Activated T-cell treated with anti-CD3 and anti-CD28 coated beads, Interleukin-2, amount 50 U/mL, for 4 hours (primary cell): ENCODE measurements at regions not wholly inside any gene's neighbourhood (a gene's known extent, or its start where the extent isn't known, plus 50 kb on each side); places are given as distances from the start of the nearest gene placed in this dataset.

ENCODE experiments used
- ATAC-seq, 2 donors: fragments of 200-7000 bp; cut with Tn5 transposase; one replicate each; pipeline ENCODE4 v1.10.0; 2021
- DNase-seq: peaks from one replicate; pipeline ENCODE4 v3.0.0-alpha.2; 2020
- H3K27me3 Mint-ChIP-seq: one replicate; pipeline ENCODE4 v1.8.0; 2021; ENCODE audit warnings: low read depth, mixed read lengths
- H3K36me3 Mint-ChIP-seq: one replicate; pipeline ENCODE4 v1.8.0; 2022; ENCODE audit warnings: mixed read lengths; ENCODE audit not compliant: insufficient read depth
- H3K4me1 Mint-ChIP-seq: one replicate; pipeline ENCODE4 v1.8.0; 2021; ENCODE audit warnings: low read depth, mixed read lengths
- H3K4me3 Mint-ChIP-seq: one replicate; pipeline ENCODE4 v1.8.0; 2021; ENCODE audit warnings: mild to moderate bottlenecking, moderate library complexity, mixed read lengths
- H3K9me3 Mint-ChIP-seq: one replicate; pipeline ENCODE4 v1.8.0; 2021; ENCODE audit warnings: mixed read lengths

GRCh38 chr20:10806539-10806938 is 132.7 kb upstream of the JAG1 start:
- no peak for ATAC-seq
- DNase-seq = no peak
- no peaks in the 10 kb centered on the region for H3K9me3 Mint-ChIP-seq
- H3K36me3 Mint-ChIP-seq = no peaks in the 10 kb centered on the region
- no peaks in the 10 kb centered on the region for H3K4me1 Mint-ChIP-seq
- peaks cover 7% of the 10 kb centered on the region for H3K27me3 Mint-ChIP-seq
- no peak overlapping the region for H3K4me3 Mint-ChIP-seq

GRCh38 chr20:10807013-10807412 is 133.2 kb upstream of the JAG1 start:
- ATAC-seq (no peak), DNase-seq (no peak)
- Mint-ChIP-seq H3K4me3 (no peak overlapping the region), H3K4me1 (no peaks in the 10 kb centered on the region), H3K36me3 (no peaks in the 10 kb centered on the region), H3K27me3 (peaks cover 7% of the 10 kb centered on the region), H3K9me3 (no peaks in the 10 kb centered on the region)

GRCh38 chr20:10812759-10813327 is 139.0 kb upstream of the JAG1 start:
- H3K4me3 Mint-ChIP-seq = no peak overlapping the region
- no peaks in the 10 kb centered on the region for H3K4me1 Mint-ChIP-seq
- ATAC-seq (no peak), DNase-seq (no peak)
- H3K9me3 Mint-ChIP-seq = no peaks in the 10 kb centered on the region
- H3K36me3 Mint-ChIP-seq = no peaks in the 10 kb centered on the region
- H3K27me3 Mint-ChIP-seq = peaks cover 2% of the 10 kb centered on the region

GRCh38 chr20:10823585-10823984 is 149.8 kb upstream of the JAG1 start:
- no peaks in the 10 kb centered on the region for H3K27me3 Mint-ChIP-seq
- H3K36me3 Mint-ChIP-seq = no peaks in the 10 kb centered on the region
- no peak overlapping the region for H3K4me3 Mint-ChIP-seq
- H3K9me3 Mint-ChIP-seq = peaks cover 5% of the 10 kb centered on the region
- DNase-seq (no peak), ATAC-seq (no peak)
- no peaks in the 10 kb centered on the region for H3K4me1 Mint-ChIP-seq

- DNase-seq (no peak), ATAC-seq (no peak)
- Mint-ChIP-seq H3K4me1 (no peaks in the 10 kb centered on the region), H3K36me3 (no peaks in the 10 kb centered on the region), H3K4me3 (no peak overlapping the region), H3K27me3 (no peaks in the 10 kb centered on the region), H3K9me3 (no peaks in the 10 kb centered on the region)
These were observed 151.1 kb upstream of the JAG1 start for GRCh38 chr20:10824750-10825500.

- no peaks in the 10 kb centered on the region for H3K9me3 Mint-ChIP-seq
- ATAC-seq = no peak
- no peak for DNase-seq
- no peak overlapping the region for H3K4me3 Mint-ChIP-seq
- H3K36me3 Mint-ChIP-seq = no peaks in the 10 kb centered on the region
- no peaks in the 10 kb centered on the region for H3K27me3 Mint-ChIP-seq
- H3K4me1 Mint-ChIP-seq = no peaks in the 10 kb centered on the region
These were observed 152.3 kb upstream of the JAG1 start for GRCh38 chr20:10826111-10826510.

- H3K27me3 Mint-ChIP-seq = no peaks in the 10 kb centered on the region
- no peaks in the 10 kb centered on the region for H3K36me3 Mint-ChIP-seq
- H3K4me3 Mint-ChIP-seq = no peak overlapping the region
- ATAC-seq (no peak), DNase-seq (no peak)
- no peaks in the 10 kb centered on the region for H3K9me3 Mint-ChIP-seq
- H3K4me1 Mint-ChIP-seq = no peaks in the 10 kb centered on the region
These were observed 154.4 kb upstream of the JAG1 start for GRCh38 chr20:10828180-10828579.

DNA sequence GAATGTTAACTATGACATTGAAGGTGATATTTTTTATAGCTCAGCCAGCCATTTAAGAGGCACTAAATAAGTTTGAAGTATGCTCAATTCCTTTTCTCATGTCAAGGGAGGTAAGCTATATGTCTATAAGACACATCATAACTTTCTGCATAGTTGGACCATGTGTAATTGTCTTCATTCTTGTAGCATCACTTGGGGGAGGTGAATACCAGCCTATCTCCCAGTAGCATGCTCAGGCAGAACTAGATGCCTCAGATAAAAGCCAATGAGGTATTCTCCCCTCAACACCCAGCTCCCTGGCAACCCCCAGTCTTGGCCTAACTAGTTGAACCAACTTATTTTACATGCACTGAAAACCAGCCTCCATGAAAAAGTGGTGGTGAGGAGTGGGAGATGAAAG is 158.3 kb upstream of the JAG1 start:
- Mint-ChIP-seq H3K27me3 (peaks cover 4% of the 10 kb centered on the region), H3K4me3 (no peak overlapping the region), H3K4me1 (no peaks in the 10 kb centered on the region), H3K36me3 (no peaks in the 10 kb centered on the region), H3K9me3 (no peaks in the 10 kb centered on the region)
- DNase-seq (no peak), ATAC-seq (no peak)

DNA sequence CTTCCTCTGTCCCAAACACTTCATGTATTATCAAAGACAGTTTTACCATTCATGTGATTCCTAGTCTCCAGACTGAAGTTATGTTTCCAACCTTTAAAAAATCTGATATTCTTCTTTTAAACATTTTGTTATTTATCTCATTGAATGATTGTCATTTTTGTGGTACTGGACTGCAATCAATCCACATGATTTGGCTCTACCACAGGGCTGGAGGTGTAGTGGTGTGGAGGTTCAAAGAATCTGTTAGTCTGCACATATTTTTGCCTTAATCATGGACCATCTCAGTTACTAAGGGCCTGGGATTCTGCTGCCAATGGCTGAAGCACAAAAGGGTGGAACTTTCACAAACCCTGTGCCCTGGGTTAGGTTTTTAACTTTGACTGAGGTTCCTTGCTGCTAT is 164.1 kb upstream of the JAG1 start:
- Mint-ChIP-seq H3K9me3 (peaks cover 14% of the 10 kb centered on the region), H3K4me1 (no peaks in the 10 kb centered on the region), H3K36me3 (no peaks in the 10 kb centered on the region), H3K4me3 (no peak overlapping the region), H3K27me3 (peaks cover 4% of the 10 kb centered on the region)
- DNase-seq (no peak), ATAC-seq (no peak)

DNA sequence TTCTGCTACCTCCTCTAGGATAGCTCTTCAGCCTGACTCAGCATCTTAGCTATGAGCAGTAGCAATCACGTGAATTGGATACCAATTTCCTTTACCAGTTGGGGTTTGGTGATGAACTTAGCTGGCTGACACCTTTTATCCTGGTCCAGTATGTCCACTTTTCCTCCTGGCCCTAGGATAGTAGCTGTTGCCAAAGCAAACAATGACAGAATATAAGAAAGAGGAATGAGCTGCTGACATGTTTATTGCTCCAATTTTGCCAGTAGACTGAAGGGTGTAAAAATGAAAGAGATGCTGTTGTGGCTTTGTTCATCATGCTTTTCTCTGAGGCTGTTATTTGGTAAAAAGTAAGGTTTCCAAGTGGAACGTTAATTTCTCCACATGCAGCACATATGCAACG is 168.3 kb upstream of the JAG1 start:
- Mint-ChIP-seq H3K27me3 (no peaks in the 10 kb centered on the region), H3K4me3 (no peak overlapping the region), H3K9me3 (peaks cover 19% of the 10 kb centered on the region), H3K36me3 (no peaks in the 10 kb centered on the region), H3K4me1 (no peaks in the 10 kb centered on the region)
- ATAC-seq (no peak), DNase-seq (no peak)

GRCh38 chr20:10843146-10843711 is 169.4 kb upstream of the JAG1 start:
- H3K4me1 Mint-ChIP-seq = no peaks in the 10 kb centered on the region
- H3K9me3 Mint-ChIP-seq = peaks cover 19% of the 10 kb centered on the region
- DNase-seq = no peak

GRCh38 chr20:10846766-10847165 is 173.0 kb upstream of the JAG1 start:
- ATAC-seq (no peak), DNase-seq (no peak)
- H3K27me3 Mint-ChIP-seq = no peaks in the 10 kb centered on the region
- H3K4me3 Mint-ChIP-seq = no peak overlapping the region
- H3K9me3 Mint-ChIP-seq = peaks cover 16% of the 10 kb centered on the region
- H3K36me3 Mint-ChIP-seq = no peaks in the 10 kb centered on the region
- H3K4me1 Mint-ChIP-seq = no peaks in the 10 kb centered on the region

More at GRCh38 chr20:10843146-10843711, 169.4 kb upstream of the JAG1 start:
- no peak for ATAC-seq
- no peak overlapping the region for H3K4me3 Mint-ChIP-seq
- H3K27me3 Mint-ChIP-seq = no peaks in the 10 kb centered on the region
- H3K36me3 Mint-ChIP-seq = no peaks in the 10 kb centered on the region

DNA sequence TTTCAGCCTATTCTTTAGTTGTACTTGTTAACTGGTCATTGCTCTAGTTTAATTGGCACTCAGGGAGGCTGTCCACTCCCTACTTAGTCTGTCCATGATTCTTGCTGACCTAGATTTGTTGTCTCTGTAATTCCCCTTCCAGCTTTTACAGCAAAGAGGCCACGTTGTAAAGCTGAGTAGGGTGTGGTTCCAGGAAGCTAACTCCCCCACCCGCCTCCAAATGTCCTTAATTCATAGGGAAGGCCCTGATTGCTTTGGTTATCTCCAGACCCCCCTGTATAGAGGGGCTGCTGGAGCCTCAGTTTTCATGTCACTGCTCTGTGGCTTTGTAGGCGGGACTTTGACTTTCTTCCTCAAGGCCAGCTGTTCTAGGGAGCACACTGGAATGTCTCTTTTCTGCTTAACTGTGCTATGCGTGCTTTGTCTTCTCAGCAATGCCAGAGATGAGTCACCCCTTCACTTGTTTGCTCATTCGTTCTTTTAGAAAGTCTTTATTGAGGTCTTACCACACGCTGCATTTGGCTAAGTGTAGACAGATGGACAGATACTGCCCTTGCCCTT is 175.1 kb upstream of the JAG1 start:
- Mint-ChIP-seq H3K4me3 (no peak overlapping the region), H3K9me3 (peaks cover 6% of the 10 kb centered on the region), H3K4me1 (no peaks in the 10 kb centered on the region), H3K27me3 (no peaks in the 10 kb centered on the region), H3K36me3 (no peaks in the 10 kb centered on the region)
- DNase-seq (no peak), ATAC-seq (no peak)

DNA sequence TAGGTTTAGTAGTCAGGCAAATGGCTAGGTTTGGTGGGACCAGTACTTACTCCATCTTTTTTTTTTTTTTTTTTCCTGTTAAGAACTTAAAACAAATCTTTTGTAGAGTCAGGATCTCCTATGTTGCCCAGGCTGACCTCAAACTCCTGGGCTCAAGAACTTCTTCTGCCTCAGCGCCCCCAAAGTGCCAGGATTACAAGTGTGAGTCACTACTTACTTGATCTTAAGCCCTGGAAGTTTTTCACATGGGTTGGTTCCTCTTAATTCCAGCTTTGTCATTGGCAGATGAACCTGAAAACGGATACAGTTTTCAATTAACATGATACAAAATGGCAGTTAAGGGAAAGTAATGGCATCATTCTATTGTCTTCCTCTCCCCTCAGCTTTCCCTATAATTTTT is 179.4 kb upstream of the JAG1 start:
- Mint-ChIP-seq H3K36me3 (no peaks in the 10 kb centered on the region), H3K4me3 (no peak overlapping the region), H3K9me3 (peaks cover 6% of the 10 kb centered on the region), H3K4me1 (no peaks in the 10 kb centered on the region), H3K27me3 (peaks cover 5% of the 10 kb centered on the region)
- no peak for DNase-seq
- ATAC-seq = no peak

DNA sequence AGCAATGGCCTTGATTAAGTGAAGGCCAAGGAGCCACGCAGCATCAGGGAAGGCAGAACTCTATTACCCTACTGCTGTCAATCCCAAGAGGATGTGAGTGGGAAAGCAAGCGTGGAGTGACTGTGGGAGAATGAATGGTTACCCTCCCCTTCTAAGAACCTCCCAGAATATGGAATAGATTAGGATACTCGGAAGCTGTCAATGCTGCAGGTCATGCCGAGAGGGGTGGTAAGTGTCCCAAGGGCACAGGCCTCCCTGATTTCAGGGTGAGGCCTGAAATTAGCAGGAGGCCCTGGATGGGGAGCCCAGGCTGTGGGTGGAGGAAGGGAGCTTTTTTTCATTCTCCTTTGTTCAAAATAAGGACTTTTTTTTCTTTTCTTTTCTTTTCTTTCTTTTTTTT is 179.9 kb upstream of the JAG1 start:
- Mint-ChIP-seq H3K9me3 (peaks cover 6% of the 10 kb centered on the region), H3K36me3 (no peaks in the 10 kb centered on the region), H3K4me1 (no peaks in the 10 kb centered on the region), H3K4me3 (no peak overlapping the region), H3K27me3 (peaks cover 5% of the 10 kb centered on the region)
- DNase-seq (no peak), ATAC-seq (no peak)
